GM12872 (cell line): ENCODE measurements at regions not wholly inside any gene's neighbourhood (a gene's known extent, or its start where the extent isn't known, plus 50 kb on each side); places are given as distances from the start of the nearest gene placed in this dataset.

Experiments
- TF ChIP-seq, protein P1 (sequence below): IDR thresholded peaks from 3 replicates; pipeline ENCODE4 v1.5.1; 2011; ENCODE audit warnings: low read depth, mild to moderate bottlenecking, low read length, moderate library complexity; ENCODE audit not compliant: insufficient read depth

DNA sequence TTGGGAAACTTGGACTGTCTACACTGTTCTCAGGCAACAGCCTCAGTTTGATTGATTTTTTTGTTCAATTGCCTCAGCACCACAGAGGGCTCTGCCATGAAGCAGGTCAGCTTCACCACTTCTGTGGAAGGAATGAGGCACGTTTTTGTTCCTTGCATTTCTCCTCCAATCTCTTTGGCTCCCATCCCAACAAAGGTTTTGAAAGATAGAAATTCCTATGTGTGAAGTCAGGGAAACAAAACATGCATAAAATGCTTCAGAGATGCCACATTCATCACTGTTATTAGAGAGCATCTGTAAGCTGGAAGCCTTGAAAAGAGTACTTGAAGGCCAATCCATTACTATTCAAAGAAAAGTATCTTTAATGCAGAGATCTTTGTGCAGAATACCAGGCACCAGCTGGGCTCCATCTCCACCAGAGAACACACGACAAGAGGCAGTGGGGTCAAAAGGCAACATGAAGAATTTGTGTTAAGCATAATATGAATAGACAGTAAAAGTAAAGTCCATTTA lies 249.1 kb upstream of the LYZL1 start:
- TF ChIP-seq, protein P1, sequence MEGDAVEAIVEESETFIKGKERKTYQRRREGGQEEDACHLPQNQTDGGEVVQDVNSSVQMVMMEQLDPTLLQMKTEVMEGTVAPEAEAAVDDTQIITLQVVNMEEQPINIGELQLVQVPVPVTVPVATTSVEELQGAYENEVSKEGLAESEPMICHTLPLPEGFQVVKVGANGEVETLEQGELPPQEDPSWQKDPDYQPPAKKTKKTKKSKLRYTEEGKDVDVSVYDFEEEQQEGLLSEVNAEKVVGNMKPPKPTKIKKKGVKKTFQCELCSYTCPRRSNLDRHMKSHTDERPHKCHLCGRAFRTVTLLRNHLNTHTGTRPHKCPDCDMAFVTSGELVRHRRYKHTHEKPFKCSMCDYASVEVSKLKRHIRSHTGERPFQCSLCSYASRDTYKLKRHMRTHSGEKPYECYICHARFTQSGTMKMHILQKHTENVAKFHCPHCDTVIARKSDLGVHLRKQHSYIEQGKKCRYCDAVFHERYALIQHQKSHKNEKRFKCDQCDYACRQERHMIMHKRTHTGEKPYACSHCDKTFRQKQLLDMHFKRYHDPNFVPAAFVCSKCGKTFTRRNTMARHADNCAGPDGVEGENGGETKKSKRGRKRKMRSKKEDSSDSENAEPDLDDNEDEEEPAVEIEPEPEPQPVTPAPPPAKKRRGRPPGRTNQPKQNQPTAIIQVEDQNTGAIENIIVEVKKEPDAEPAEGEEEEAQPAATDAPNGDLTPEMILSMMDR = no peak

DNA sequence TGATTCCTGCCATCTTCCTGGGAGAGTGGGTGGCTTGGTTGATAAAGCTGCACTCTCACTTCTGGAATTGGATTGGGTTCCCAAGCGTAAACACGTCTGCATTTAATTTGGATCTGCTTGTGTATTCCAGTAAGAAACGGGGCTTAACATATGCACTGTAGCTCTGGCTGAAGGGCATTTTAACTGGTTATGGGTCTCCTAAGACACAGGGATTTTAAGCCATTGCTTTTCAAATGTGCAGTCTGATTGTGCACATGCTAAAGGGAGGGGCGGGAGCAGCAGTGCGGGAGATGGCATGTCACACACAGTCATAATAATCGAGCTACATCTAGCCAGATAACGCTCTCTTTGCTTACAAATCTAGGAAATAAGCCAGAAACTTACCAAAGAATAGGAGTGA lies 247.3 kb upstream of the LYZL1 start:
- TF ChIP-seq, protein P1 = no peak

DNA sequence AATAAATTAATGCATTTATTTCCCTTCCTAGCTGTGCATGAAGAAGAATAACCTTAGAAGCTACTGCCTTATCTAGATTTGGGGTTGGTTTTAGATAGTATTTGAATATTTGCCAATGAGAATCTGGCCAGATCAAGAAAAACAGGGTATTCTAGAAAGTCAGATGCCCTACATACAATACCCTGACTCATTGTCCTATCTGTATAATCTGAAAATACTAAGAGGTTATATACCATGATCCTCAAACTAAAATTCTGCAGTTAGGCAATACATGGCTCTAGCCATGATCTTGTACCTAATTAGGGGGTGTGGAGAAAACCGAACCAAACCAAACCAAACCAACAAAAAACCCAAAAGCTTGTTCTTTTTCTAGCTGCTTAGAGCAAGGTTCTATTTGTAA lies 240.4 kb upstream of the LYZL1 start:
- TF ChIP-seq, protein P1 = no peak

DNA sequence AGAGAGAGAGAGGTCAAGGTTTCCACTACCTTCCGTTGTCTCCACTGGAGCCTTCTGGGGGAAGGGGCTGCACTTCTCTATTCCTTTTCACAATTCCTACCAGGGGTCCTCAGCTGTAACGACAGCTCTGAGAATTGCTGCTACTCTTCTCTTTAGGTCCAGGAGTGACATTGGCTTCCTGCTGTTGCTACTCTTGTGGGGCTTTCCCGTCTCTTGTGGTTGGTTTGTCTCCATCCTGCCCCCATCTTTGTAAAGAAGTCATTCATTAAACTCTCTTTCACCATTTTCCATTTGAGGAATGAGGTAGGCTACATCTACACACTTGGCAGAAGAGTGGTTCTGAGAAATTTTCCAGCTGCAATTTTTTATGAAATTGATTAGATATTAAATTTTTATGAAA lies 238.8 kb upstream of the LYZL1 start:
- TF ChIP-seq, protein P1 = no peak

DNA sequence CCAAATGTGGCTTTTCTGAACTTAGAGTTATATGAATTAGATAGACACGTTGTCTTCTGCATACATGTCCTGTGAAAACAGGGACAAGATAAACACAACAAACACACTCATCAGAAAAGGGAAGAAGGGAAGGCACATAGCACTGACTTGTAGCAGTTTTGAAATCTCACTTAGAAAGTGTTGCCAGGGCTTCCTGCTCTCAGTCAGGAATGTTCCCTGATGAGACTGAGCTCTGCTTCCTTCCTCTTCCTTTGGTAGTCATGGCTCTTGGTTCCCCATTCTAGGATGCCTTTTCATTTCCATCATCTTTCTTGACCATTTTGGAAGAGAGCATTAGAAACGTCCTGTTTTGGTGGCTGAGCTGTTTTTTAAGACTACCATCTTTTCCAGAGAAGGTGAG lies 233.8 kb upstream of the LYZL1 start:
- TF ChIP-seq, protein P1 = no peak

DNA sequence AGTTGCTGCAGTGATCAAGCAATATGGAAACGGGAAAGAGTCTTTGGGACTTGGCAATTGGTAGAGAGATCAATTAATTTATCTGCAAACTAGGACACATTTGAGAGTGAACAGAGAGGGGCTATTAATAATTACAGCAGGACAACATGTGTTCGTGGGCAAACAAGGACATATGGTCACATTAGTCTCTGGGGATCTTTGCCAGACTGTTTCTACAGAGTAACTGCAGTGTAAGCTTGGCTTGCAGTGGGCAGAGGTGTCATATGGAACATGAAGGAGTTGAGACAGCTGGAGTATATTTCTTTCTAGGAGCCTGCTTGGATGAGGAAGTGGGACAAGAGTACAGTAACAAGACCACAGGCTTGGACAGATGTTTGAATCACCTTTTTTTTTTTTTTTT lies 232.1 kb upstream of the LYZL1 start:
- TF ChIP-seq, protein P1 = no peak

DNA sequence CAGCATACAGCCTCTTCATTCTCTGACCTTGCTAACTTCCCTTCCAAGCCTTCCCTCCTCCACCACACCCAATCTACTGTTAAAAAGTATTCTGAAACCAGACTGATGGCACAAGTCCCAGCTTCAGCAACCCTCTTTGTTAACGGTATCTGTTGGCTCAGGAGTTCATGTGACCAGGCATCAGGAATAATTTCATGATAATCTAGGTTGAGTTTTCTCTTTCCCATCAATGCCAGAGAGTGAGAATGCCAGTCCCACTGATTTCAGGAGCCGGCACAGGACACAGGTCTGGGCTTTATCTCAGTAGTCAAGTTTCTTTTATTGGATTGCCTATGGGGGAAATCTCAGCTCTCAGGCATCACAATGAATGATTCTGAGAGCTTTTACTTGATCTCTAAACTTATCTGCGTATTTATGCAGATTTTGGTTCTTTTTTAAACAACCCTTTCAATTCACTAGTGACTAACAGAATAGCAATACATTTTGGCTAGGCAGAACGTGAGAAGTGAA lies 231.0 kb upstream of the LYZL1 start:
- TF ChIP-seq, protein P1 = no peak
